Heart left ventricle (tissue), 13 donors: ENCODE measurements at regions not wholly inside any gene's neighbourhood (a gene's known extent, or its start where the extent isn't known, plus 50 kb on each side); places are given as distances from the start of the nearest gene placed in this dataset.
A peak's percentile ranks its signal among the peaks of the same experiment; 100 is the strongest.

Experiments
- CTCF ChIP-seq, 12 donors: fragments of 200-600 bp; sonication (generic) in 4 of 12; IDR thresholded peaks; one replicate each; pipeline versions ENCODE4 v1.5.0 to v1.8.0; 2018 to 2022; ENCODE audit warnings: antibody characterized with exemption in 12 of 12, mild to moderate bottlenecking in 5 of 12
- POLR2A ChIP-seq, 2 donors: fragments of 450-650 bp; IDR thresholded peaks; one replicate each; pipeline ENCODE4 v1.6.1; 2017; ENCODE audit warnings: antibody characterized with exemption in 2 of 2, mild to moderate bottlenecking in 2 of 2, moderate library complexity in 2 of 2
- donor health status: ischemic (EF 13 %, LVEDD 7.1; RV severe dilation, severe dysfunction).
- donor health status: DM: no; HTN: yes; CAD: no.
- donor health status: DM: no; HTN: no; CAD: no.
- donor health status: ischemic (EF 25% LVEDD 6.9; RV normal size, moderate dysfunction).
- donor health status: ischemic (EF 25% LVEDD 5.7; RV mildly dilated, moderate dysfunction).
- donor health status: ischemic (EF 35%, LVEDD 5.7; RV mildly dilated, moderate dysfunction).
- donor health status: nonischemic (EF 11% LVEDD 7.7; RV severe dilation, severe dysfunction).
- donor health status: DM: yes; HTN: yes; CAD: no.
- donor health status: PGD.
- donor health status: ischemic (EF 29% LVEDD 5.4; RV normal size, mild dysfunction).
- donor health status: nonischemic (EF 23%, LVEDD 6.1; RV moderate dilation, normal function).

GRCh38 chr3:110881069-110881468 lies 190.5 kb upstream of the NECTIN3 start:
- TF ChIP-seq POLR2A (IDR thresholded peaks at IDR 0.05) = no peak
- peak in 2 of 12 donors; percentile 6 to 29 for TF ChIP-seq CTCF (IDR thresholded peaks at IDR 0.05)
